Right atrium auricular region (tissue), 2 donors: ENCODE measurements at regions not wholly inside any gene's neighbourhood (a gene's known extent, or its start where the extent isn't known, plus 50 kb on each side); places are given as distances from the start of the nearest gene placed in this dataset.

Experiments used
- DNase-seq: peaks from one replicate; pipeline ENCODE4 v3.0.0-alpha.2; 2019; ENCODE audit warnings: low spot score
- H3K27ac ChIP-seq, 2 donors: fragments of 200-600 bp; sonication (generic); 1 replicate in 1 of 2; 2 replicates in 1 of 2; pipeline ENCODE4 v1.5.1; 2016 to 2019
- H3K27me3 ChIP-seq, 2 donors: fragments of 200-600 bp; sonication (generic); one replicate each; pipeline versions ENCODE4 v1.5.1 to v1.6.0; 2017 to 2019
- H3K36me3 ChIP-seq: fragments of 200-600 bp; sonication (generic); one replicate; pipeline ENCODE4 v1.5.1; 2016
- H3K4me1 ChIP-seq, 2 donors: fragments of 200-600 bp; sonication (generic); one replicate each; pipeline versions ENCODE4 v1.5.1 to v1.6.0; 2017 to 2019
- H3K4me3 ChIP-seq, 2 donors: fragments of 200-600 bp; sonication (generic); 1 replicate in 1 of 2; 2 replicates in 1 of 2; pipeline ENCODE4 v1.5.1; 2017 to 2019; ENCODE audit warnings: mild to moderate bottlenecking in 1 of 2, moderate library complexity in 1 of 2
- H3K9me3 ChIP-seq, 2 donors: fragments of 200-600 bp; sonication (generic); one replicate each; pipeline ENCODE4 v1.5.1; 2019
- TF ChIP-seq, protein P1 (sequence below), 2 donors: fragments of 200-600 bp; sonication (generic); IDR thresholded peaks; one replicate each; pipeline ENCODE4 v1.5.1; 2019; ENCODE audit warnings: antibody characterized with exemption in 2 of 2

DNA sequence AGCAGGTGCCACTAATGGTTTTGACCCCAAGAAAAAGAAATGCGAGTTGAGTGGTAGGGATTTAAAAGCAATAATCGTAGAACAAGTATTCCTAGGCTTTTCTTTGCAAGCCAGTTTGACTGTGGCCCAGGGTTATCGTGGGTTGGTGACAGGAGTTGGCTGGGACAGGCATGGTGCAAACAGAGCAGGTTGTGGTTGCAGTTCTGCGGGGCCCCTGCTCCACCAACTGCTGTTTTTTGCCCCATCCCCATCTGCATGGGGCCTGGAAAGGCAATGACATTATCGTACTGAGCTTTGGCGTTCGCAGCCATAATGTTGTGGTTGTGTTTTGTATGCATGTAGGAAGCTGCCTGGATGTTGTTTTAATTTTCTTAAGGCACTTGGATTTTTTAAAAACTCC is 274.0 kb downstream of the TSN start:
- H3K27me3 ChIP-seq, result no peaks in the 10 kb centered on the region
- H3K4me1 ChIP-seq, result no peaks in the 10 kb centered on the region

DNA sequence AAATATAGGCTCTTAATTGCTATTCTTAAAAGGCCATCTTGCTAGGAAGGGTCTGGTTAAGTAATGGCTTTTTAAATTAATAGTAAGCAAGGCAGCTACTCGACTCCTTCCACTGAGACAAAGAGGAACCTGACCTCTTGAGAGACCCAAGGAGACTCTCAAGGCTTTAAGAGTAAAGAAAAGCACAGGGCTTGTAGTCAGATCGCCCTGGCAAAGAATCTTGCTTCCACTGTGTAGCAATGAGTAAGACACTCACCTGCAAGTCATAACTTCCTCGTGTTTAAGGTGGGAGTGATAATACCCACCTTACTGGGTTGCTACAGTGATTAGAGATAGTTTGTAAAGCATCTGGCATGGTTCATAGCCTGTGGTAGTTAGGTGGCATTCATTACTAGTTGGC is 274.5 kb downstream of the TSN start:
- no peaks in the 10 kb centered on the region for H3K27me3 ChIP-seq
- no peaks in the 10 kb centered on the region for H3K36me3 ChIP-seq
- TF ChIP-seq, protein P1, sequence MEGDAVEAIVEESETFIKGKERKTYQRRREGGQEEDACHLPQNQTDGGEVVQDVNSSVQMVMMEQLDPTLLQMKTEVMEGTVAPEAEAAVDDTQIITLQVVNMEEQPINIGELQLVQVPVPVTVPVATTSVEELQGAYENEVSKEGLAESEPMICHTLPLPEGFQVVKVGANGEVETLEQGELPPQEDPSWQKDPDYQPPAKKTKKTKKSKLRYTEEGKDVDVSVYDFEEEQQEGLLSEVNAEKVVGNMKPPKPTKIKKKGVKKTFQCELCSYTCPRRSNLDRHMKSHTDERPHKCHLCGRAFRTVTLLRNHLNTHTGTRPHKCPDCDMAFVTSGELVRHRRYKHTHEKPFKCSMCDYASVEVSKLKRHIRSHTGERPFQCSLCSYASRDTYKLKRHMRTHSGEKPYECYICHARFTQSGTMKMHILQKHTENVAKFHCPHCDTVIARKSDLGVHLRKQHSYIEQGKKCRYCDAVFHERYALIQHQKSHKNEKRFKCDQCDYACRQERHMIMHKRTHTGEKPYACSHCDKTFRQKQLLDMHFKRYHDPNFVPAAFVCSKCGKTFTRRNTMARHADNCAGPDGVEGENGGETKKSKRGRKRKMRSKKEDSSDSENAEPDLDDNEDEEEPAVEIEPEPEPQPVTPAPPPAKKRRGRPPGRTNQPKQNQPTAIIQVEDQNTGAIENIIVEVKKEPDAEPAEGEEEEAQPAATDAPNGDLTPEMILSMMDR (IDR thresholded peaks at IDR 0.05), result no peak
- DNase-seq, result peak; percentile 2
- peaks cover 0 to 4% of the 10 kb centered on the region in 2 donors for H3K9me3 ChIP-seq
- no peak overlapping the region for H3K4me3 ChIP-seq
- H3K4me1 ChIP-seq, result no peaks in the 10 kb centered on the region
- H3K27ac ChIP-seq, result no peak overlapping the region

More for the DNA sequence above, 274.0 kb downstream of the TSN start:
- peak; percentile 18 for DNase-seq
- TF ChIP-seq, protein P1 (IDR thresholded peaks at IDR 0.05), result no peak
- no peak overlapping the region for H3K27ac ChIP-seq
- H3K9me3 ChIP-seq, result peaks cover 0 to 4% of the 10 kb centered on the region in 2 donors
- H3K4me3 ChIP-seq, result no peak overlapping the region
- H3K36me3 ChIP-seq, result no peaks in the 10 kb centered on the region

DNA sequence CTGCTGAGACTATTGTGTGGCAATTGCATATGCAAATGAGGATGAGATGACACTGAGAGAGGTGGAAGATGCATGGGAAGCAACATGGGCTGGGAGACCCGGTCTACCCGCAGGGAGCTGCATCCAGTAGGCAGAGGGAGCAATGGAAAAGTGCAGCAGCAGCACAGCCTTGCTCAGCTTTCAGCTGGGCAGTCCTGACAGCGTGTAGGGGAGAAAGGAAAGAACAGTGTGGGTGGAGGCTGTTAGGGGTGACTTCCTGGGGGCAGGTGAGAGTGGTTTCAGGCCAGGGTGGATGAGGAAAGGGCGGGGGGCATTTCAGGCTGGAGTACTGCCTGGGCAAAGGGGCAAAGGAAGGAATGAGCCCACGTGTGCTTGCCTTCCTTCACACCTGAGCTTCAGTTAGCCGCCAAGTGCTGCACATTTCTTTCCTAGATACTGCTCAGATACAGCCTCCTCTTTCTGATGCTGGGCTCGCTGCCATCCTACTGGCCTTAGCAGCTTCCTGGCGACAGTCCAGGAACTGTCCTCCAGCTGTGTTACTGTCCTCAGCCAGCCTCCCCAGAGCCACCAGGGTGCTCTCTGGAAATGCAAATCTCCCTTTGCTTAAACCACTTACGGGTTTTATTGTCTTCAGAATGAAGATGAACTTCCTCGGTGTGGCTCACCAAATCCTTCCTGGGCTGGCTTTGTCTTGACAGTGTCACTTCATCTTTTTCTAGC is 276.3 kb downstream of the TSN start:
- Histone ChIP-seq H3K4me3 (no peak overlapping the region), H3K27ac (no peak overlapping the region), H3K4me1 (no peaks in the 10 kb centered on the region), H3K27me3 (no peaks in the 10 kb centered on the region), H3K9me3 (peaks cover 0 to 4% of the 10 kb centered on the region in 2 donors), H3K36me3 (no peaks in the 10 kb centered on the region)
- TF ChIP-seq, protein P1 (IDR thresholded peaks at IDR 0.05), result no peak
- no peak for DNase-seq

DNA sequence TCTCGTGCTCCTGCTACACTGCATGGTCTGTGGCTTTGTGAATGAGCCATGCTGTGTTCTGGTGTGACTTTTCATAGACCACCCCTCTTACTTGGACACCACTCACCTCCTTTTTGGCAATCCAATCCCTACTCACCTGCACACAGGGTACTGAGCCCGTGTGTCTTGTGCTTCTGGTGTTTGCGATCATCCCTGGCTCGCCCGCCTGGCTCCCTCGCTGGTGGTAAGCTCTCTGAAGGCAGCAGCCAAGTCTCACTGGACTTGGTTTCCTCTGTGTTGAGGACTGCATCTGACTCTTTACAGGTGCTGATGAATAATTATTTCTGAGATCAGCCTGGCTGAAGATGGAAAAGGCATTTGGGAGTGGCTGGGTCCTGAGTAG is 276.8 kb downstream of the TSN start:
- Histone ChIP-seq H3K4me1 (no peaks in the 10 kb centered on the region), H3K27me3 (no peaks in the 10 kb centered on the region), H3K36me3 (no peaks in the 10 kb centered on the region), H3K9me3 (peaks cover 0 to 4% of the 10 kb centered on the region in 2 donors), H3K4me3 (no peak overlapping the region), H3K27ac (no peak overlapping the region)
- DNase-seq, result no peak
- TF ChIP-seq, protein P1 (IDR thresholded peaks at IDR 0.05), result no peak

DNA sequence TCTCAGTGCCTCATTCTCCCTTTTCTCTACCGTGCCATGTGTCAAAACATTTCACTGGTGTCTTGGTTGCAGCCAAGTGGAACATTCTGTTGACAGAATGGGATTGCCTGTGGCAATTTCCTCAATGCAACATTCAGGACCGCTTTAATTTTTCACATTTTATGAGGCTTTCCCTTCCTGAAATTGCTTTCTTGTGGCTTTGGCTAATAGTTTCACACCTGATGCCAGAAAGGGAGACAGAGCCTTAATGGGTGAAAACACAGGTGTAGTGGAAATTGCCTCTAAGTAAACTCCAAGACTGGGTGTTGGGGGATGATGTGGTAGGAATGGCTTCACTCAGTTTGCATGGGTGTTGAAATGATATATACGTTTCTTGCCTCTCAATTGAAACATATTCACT is 278.3 kb downstream of the TSN start:
- H3K27me3 ChIP-seq, result no peaks in the 10 kb centered on the region
- H3K4me1 ChIP-seq, result no peaks in the 10 kb centered on the region
- TF ChIP-seq, protein P1 (IDR thresholded peaks at IDR 0.05), result no peak
- no peak overlapping the region for H3K4me3 ChIP-seq
- H3K36me3 ChIP-seq, result no peaks in the 10 kb centered on the region
- peaks cover 0 to 4% of the 10 kb centered on the region in 2 donors for H3K9me3 ChIP-seq
- H3K27ac ChIP-seq, result no peak overlapping the region
- no peak for DNase-seq

DNA sequence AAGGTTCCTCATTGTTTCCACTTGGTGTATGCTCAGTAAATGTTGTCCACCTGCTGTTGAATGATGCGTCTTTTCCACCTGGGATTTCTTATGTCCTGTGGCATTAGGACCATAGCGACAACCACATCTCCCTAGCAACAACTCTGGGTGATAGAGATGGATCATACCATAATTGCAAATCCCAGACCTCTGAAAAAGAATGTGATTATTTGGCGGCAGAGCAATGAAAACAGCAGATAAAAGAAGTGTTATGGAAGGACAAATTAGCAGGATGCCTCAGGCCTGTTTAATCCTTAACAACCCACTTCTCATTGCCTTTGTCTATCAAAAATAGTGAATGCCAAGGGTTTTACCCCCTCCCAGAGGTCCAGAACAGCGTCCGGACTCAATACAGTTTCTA is 278.9 kb downstream of the TSN start:
- no peak for DNase-seq
- no peaks in the 10 kb centered on the region for H3K36me3 ChIP-seq
- H3K4me3 ChIP-seq, result no peak overlapping the region
- peaks cover 0 to 6% of the 10 kb centered on the region in 2 donors for H3K9me3 ChIP-seq
- no peak overlapping the region for H3K27ac ChIP-seq
- TF ChIP-seq, protein P1 (IDR thresholded peaks at IDR 0.05), result no peak
- H3K4me1 ChIP-seq, result no peaks in the 10 kb centered on the region
- H3K27me3 ChIP-seq, result no peaks in the 10 kb centered on the region
